AG10803 (cell line): ENCODE measurements at regions not wholly inside any gene's neighbourhood (a gene's known extent, or its start where the extent isn't known, plus 50 kb on each side); places are given as distances from the start of the nearest gene placed in this dataset.
A peak's percentile ranks its signal among the peaks of the same experiment; 100 is the strongest.

Experiments used
- DNase-seq: peaks from one replicate; pipeline ENCODE4 v3.0.0; 2010; ENCODE audit warnings: low read depth
- H3K4me3 ChIP-seq: 2 replicates; pipeline ENCODE4 v1.5.1; 2011; ENCODE audit warnings: mild to moderate bottlenecking, low read length, control low read depth
- CTCF ChIP-seq: conservative IDR thresholded peaks from 2 replicates; pipeline ENCODE4 v1.5.1; 2011; ENCODE audit warnings: mild to moderate bottlenecking, low read length, control low read depth, inconsistent platforms

GRCh38 chr1:30380625-30380984 lies 342.8 kb downstream of the MATN1 start:
- no peak for TF ChIP-seq CTCF
- H3K4me3 ChIP-seq, result no peak overlapping the region
- no peak for DNase-seq

- DNase-seq, result peak; percentile 74
- no peak overlapping the region for H3K4me3 ChIP-seq
- TF ChIP-seq CTCF, result peak; percentile 94
Measured at GRCh38 chr1:30379684-30380624, 343.4 kb downstream of the MATN1 start.

GRCh38 chr1:30378991-30379581 lies 344.3 kb downstream of the MATN1 start:
- no peak overlapping the region for H3K4me3 ChIP-seq
- TF ChIP-seq CTCF, result no peak

GRCh38 chr1:30378003-30378596 lies 345.3 kb downstream of the MATN1 start:
- DNase-seq, result no peak
- no peak for TF ChIP-seq CTCF
- H3K4me3 ChIP-seq, result no peak overlapping the region

More at GRCh38 chr1:30378991-30379581, 344.3 kb downstream of the MATN1 start:
- peak; percentile 95 for DNase-seq

- TF ChIP-seq CTCF, result no peak
- DNase-seq, result no peak
- H3K4me3 ChIP-seq, result no peak overlapping the region
Measured at GRCh38 chr1:30377230-30378002, 346.0 kb downstream of the MATN1 start.

GRCh38 chr1:30376054-30376697 lies 347.2 kb downstream of the MATN1 start:
- DNase-seq, result no peak

More at GRCh38 chr1:30376054-30376697, 347.2 kb downstream of the MATN1 start:
- no peak for TF ChIP-seq CTCF
- no peak overlapping the region for H3K4me3 ChIP-seq
